Upper lobe of left lung (tissue), 6 donors: ENCODE measurements at regions not wholly inside any gene's neighbourhood (a gene's known extent, or its start where the extent isn't known, plus 50 kb on each side); places are given as distances from the start of the nearest gene placed in this dataset.

Experiments used
- ATAC-seq, 2 donors: fragments of 200-7000 bp; cut with Tn5 transposase; one replicate each; pipeline ENCODE4 v1.9.1; 2022; ENCODE audit warnings: mild to moderate bottlenecking in 2 of 2, moderate library complexity in 2 of 2; ENCODE audit not compliant: low FRiP score in 2 of 2
- DNase-seq, 2 donors: peaks; one replicate each; pipeline ENCODE4 v3.0.0-alpha.2; 2019 to 2020
- H3K27ac ChIP-seq, 4 donors: fragments of 200-600 bp; sonication (generic); one replicate each; pipeline ENCODE4 v1.5.1; 2016 to 2019
- H3K27me3 ChIP-seq, 4 donors: fragments of 200-600 bp; sonication (generic); one replicate each; pipeline ENCODE4 v1.5.1; 2017 to 2019
- H3K36me3 ChIP-seq, 4 donors: fragments of 200-600 bp; sonication (generic); one replicate each; pipeline ENCODE4 v1.5.1; 2016 to 2019
- H3K4me1 ChIP-seq, 4 donors: fragments of 200-600 bp; sonication (generic); one replicate each; pipeline ENCODE4 v1.5.1; 2018 to 2019
- H3K4me3 ChIP-seq, 4 donors: fragments of 200-600 bp; sonication (generic); one replicate each; pipeline ENCODE4 v1.5.1; 2017 to 2019; ENCODE audit warnings: mild to moderate bottlenecking in 2 of 4, moderate library complexity in 1 of 4
- H3K9me3 ChIP-seq, 4 donors: fragments of 200-600 bp; sonication (generic); one replicate each; pipeline ENCODE4 v1.5.1; 2018 to 2019
- CTCF ChIP-seq, 6 experiments: fragments of 450-650 bp in 4 of 6; fragments of 200-600 bp in 2 of 6; sonication (generic) in 2 of 6; IDR thresholded peaks; one replicate each; pipeline ENCODE4 v1.5.1; 2016 to 2019; ENCODE audit warnings: antibody characterized with exemption in 6 of 6
- EP300 ChIP-seq, 4 donors: sonication (generic); formaldehyde crosslinking; IDR thresholded peaks; one replicate each; pipeline ENCODE4 v1.5.1; 2017; ENCODE audit warnings: antibody characterized with exemption in 4 of 4, control low read depth in 2 of 4
- POLR2A ChIP-seq, 4 donors: fragments of 450-650 bp; IDR thresholded peaks; one replicate each; pipeline ENCODE4 v1.5.1; 2016 to 2017; ENCODE audit warnings: antibody characterized with exemption in 4 of 4, mild to moderate bottlenecking in 2 of 4
- POLR2AphosphoS5 ChIP-seq, 2 donors: sonication (generic); formaldehyde crosslinking; IDR thresholded peaks; one replicate each; pipeline ENCODE4 v1.5.1; 2017; ENCODE audit warnings: antibody characterized with exemption in 2 of 2
- WGBS, 2 donors: methylation state at CpG; one replicate each; pipeline ENCODE4 v1.1.5; 2017 to 2018; 5-methylcytosine and 5-hydroxymethylcytosine counted together
- donor health status: DM: no; HTN: no; CAD: no; lungs with moderate emphysema.
- donor health status: DM: no; HTN: yes; CAD: no; lungs with severe emphysema.

DNA sequence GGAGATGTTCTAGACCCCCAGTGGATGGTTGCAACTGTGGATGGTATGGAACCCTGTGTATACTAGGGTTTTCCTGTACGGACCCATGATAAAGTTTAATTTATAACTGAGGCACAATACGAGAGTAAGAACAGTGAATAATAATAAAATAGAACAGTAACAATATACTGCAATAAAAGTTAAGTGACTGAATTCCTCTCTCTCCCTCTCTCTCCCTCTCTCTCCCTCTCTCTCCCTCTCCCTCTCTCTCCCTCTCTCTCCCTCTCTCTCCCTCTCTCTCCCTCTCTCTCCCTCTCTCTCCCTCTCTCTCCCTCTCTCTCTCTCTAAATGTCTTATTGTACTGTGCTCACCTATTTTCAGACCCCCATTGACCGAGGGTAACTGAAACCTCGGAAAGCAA, 291.0 kb downstream of the IRF8 start:
- no peaks in the 10 kb centered on the region for H3K9me3 ChIP-seq
- no peak for ATAC-seq

GRCh38 chr16:86191663-86192062, 292.7 kb downstream of the IRF8 start:
- Histone ChIP-seq H3K4me1 (peaks cover 0 to 33% (median 18%) of the 10 kb centered on the region in 4 donors), H3K9me3 (no peaks in the 10 kb centered on the region), H3K4me3 (no peak overlapping the region), H3K27ac (peak overlapping the region; percentile 62 to 89 (median 78)), H3K36me3 (no peaks in the 10 kb centered on the region), H3K27me3 (no peaks in the 10 kb centered on the region)
- TF ChIP-seq POLR2A (IDR thresholded peaks at IDR 0.05) = no peak
- TF ChIP-seq EP300 (IDR thresholded peaks at IDR 0.05) = no peak
- TF ChIP-seq CTCF (IDR thresholded peaks at IDR 0.05) = no peak
- no peak for TF ChIP-seq POLR2AphosphoS5 (IDR thresholded peaks at IDR 0.05)
- DNase-seq (no peak), ATAC-seq (no peak)
- 44 to 64% methylated on average over 14 of the region's 14 CpGs for WGBS, 2 donors

More for the DNA sequence above, 291.0 kb downstream of the IRF8 start:
- Histone ChIP-seq H3K27me3 (no peaks in the 10 kb centered on the region), H3K36me3 (no peaks in the 10 kb centered on the region), H3K27ac (peak overlapping the region in 2 of 4 donors; percentile 57 to 65), H3K4me3 (no peak overlapping the region), H3K4me1 (peaks cover 0 to 33% (median 19%) of the 10 kb centered on the region in 4 donors)
- no peak for DNase-seq
- TF ChIP-seq POLR2AphosphoS5 (IDR thresholded peaks at IDR 0.05) = no peak
- no peak for TF ChIP-seq CTCF (IDR thresholded peaks at IDR 0.05)
- no peak for TF ChIP-seq POLR2A (IDR thresholded peaks at IDR 0.05)
- TF ChIP-seq EP300 (IDR thresholded peaks at IDR 0.05) = no peak
- 63 to 70% methylated on average over 4 of the region's 4 CpGs for WGBS, 2 donors

DNA sequence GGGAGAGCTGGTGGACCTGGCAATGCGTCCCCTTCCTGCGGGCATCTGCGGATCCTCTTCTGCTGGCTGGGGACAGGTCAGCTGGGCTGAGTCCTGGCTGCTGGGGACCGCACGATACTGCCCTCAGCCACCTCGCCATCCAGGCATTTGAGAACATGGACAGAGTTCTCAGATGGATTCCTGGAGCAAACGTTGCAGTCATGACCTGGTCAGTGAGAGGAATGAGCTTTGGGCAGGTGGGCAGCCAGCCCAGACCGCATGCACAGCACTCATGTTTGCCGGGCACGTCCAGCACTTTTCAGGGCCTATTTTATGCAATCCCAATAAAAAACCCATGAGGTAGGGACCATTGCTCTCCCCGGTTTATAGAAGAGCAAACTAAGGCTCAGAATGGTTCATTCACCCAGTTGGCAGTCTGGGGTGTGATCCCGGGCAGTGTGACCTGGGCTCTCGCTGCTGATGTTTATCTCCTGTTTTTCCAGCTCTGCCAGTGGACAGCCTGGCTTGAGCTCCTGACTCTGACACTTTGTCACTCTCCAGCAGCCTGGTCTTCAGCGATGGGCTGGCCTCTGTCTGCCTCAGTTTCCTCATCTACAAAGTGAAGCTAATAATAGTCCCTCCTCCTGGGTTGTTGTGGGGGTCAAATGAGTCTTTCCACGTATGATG, 294.7 kb downstream of the IRF8 start:
- H3K27me3 ChIP-seq = peaks cover 0 to 6% (median 0%) of the 10 kb centered on the region in 4 donors
- no peaks in the 10 kb centered on the region for H3K9me3 ChIP-seq
- no peak overlapping the region for H3K4me3 ChIP-seq
- TF ChIP-seq EP300 (IDR thresholded peaks at IDR 0.05) (no peak), POLR2A (IDR thresholded peaks at IDR 0.05) (no peak), CTCF (IDR thresholded peaks at IDR 0.05) (no peak), POLR2AphosphoS5 (IDR thresholded peaks at IDR 0.05) (no peak)
- 54 to 67% methylated on average over 9 to 15 of the region's 15 CpGs for WGBS, 2 donors
- no peak for ATAC-seq
- H3K36me3 ChIP-seq = no peaks in the 10 kb centered on the region
- peaks cover 0 to 22% (median 5%) of the 10 kb centered on the region in 4 donors for H3K4me1 ChIP-seq
- no peak for DNase-seq
- peak overlapping the region; percentile 71 to 89 (median 82) for H3K27ac ChIP-seq

DNA sequence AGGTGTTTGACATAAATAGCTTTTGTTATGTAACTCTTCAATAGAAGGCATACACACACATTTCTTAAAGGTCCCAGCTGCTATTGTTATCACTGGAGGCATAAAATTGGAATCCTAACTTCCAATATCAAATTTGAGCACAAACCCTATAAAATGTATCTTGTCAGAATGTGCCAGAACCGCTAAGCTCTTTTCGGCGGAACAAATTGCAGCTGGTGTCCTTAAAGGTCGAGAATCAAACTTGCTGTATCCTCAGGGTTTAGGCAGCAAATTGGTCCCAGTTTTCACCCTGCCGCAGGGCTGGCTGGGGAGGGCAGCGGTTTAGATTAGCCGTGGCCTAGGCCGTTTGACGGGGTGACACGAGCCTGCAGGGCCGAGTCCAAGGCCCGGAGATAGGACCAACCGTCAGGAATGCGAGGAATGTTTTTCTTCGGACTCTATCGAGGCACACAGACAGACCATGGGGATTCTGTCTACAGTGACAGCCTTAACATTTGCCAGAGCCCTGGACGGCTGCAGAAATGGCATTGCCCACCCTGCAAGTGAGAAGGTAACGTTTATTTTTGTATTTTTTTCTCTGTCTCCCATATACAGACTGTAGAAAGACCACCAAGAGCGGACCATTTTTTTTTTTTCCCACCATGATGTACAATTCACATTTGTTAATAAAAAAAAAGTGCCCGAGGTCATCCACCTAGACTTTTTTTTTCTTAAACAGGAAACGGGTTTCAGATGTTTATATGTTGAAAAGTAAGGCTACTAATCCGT, 297.1 kb downstream of the IRF8 start:
- no peaks in the 10 kb centered on the region for H3K36me3 ChIP-seq
- H3K27me3 ChIP-seq = peaks cover 0 to 6% (median 0%) of the 10 kb centered on the region in 4 donors
- peaks cover 0 to 19% (median 3%) of the 10 kb centered on the region in 4 donors for H3K4me1 ChIP-seq
- no peak for TF ChIP-seq EP300 (IDR thresholded peaks at IDR 0.05)
- no peak for TF ChIP-seq POLR2AphosphoS5 (IDR thresholded peaks at IDR 0.05)
- no peak for TF ChIP-seq CTCF (IDR thresholded peaks at IDR 0.05)
- no peak for TF ChIP-seq POLR2A (IDR thresholded peaks at IDR 0.05)
- peak overlapping the region; percentile 69 to 89 (median 78) for H3K27ac ChIP-seq
- H3K9me3 ChIP-seq = no peaks in the 10 kb centered on the region
- H3K4me3 ChIP-seq = peak overlapping the region in 1 of 4 donors; percentile 9
- DNase-seq = no peak
- 48 to 57% methylated on average over 17 to 22 of the region's 22 CpGs for WGBS, 2 donors
- ATAC-seq = no peak
